Activated T-helper 9 cell treated with anti-CD3 and anti-CD28 coated beads, Interleukin-2, amount 50 U/mL, for 16 hours (primary cell): ENCODE measurements at regions not wholly inside any gene's neighbourhood (a gene's known extent, or its start where the extent isn't known, plus 50 kb on each side); places are given as distances from the start of the nearest gene placed in this dataset.
"Not testable (repeated sequence)": the region's sequence is repeated elsewhere in the genome, so short reads cannot be mapped to it uniquely, and the experiment has no call there.

Source experiments
- DNase-seq: peaks from one replicate; pipeline ENCODE4 v3.0.0-alpha.2; 2020; ENCODE audit warnings: low read depth

GRCh38 chr17:5902181-5903140, 167.7 kb upstream of the WSCD1 start:
- no peak for DNase-seq

GRCh38 chr17:5911919-5912318, 158.3 kb upstream of the WSCD1 start:
- no peak for DNase-seq

- DNase-seq, result no peak
Measured at GRCh38 chr17:5913032-5913531, 157.1 kb upstream of the WSCD1 start.

GRCh38 chr17:5913641-5914040, 156.5 kb upstream of the WSCD1 start:
- DNase-seq, result no peak

GRCh38 chr17:5915337-5915736, 154.8 kb upstream of the WSCD1 start:
- no peak for DNase-seq

GRCh38 chr17:5919089-5919488, 151.1 kb upstream of the WSCD1 start:
- DNase-seq, result no peak

GRCh38 chr17:5921512-5922282, 148.5 kb upstream of the WSCD1 start:
- no peak for DNase-seq

GRCh38 chr17:5922476-5922875, 147.7 kb upstream of the WSCD1 start:
- no peak for DNase-seq

- DNase-seq, result no peak
Measured at GRCh38 chr17:5929721-5930120, 140.5 kb upstream of the WSCD1 start.

GRCh38 chr17:5930555-5930954, 139.6 kb upstream of the WSCD1 start:
- not testable (repeated sequence) for DNase-seq

GRCh38 chr17:5931616-5932015, 138.6 kb upstream of the WSCD1 start:
- DNase-seq, result no peak

GRCh38 chr17:5933430-5933829, 136.7 kb upstream of the WSCD1 start:
- no peak for DNase-seq

- DNase-seq, result no peak
Measured at GRCh38 chr17:5941258-5941657, 128.9 kb upstream of the WSCD1 start.

GRCh38 chr17:5942687-5943086, 127.5 kb upstream of the WSCD1 start:
- no peak for DNase-seq

GRCh38 chr17:5943232-5943631, 126.9 kb upstream of the WSCD1 start:
- no peak for DNase-seq

- no peak for DNase-seq
Measured at GRCh38 chr17:5943982-5944381, 126.2 kb upstream of the WSCD1 start.

- DNase-seq, result no peak
Measured at GRCh38 chr17:5947701-5948180, 122.4 kb upstream of the WSCD1 start.

- DNase-seq, result no peak
Measured at GRCh38 chr17:5948811-5949210, 121.4 kb upstream of the WSCD1 start.

- DNase-seq, result no peak
Measured at GRCh38 chr17:5950878-5951277, 119.3 kb upstream of the WSCD1 start.

- DNase-seq, result no peak
Measured at GRCh38 chr17:5951912-5952311, 118.3 kb upstream of the WSCD1 start.

- DNase-seq, result no peak
Measured at GRCh38 chr17:5952518-5952917, 117.7 kb upstream of the WSCD1 start.

- no peak for DNase-seq
Measured at GRCh38 chr17:5955764-5956163, 114.4 kb upstream of the WSCD1 start.

GRCh38 chr17:5958850-5959249, 111.3 kb upstream of the WSCD1 start:
- no peak for DNase-seq
